ENCODE measurements at regions not wholly inside any gene's neighbourhood (a gene's known extent, or its start where the extent isn't known, plus 50 kb on each side); places are given as distances from the start of the nearest gene placed in this dataset.

DNA sequence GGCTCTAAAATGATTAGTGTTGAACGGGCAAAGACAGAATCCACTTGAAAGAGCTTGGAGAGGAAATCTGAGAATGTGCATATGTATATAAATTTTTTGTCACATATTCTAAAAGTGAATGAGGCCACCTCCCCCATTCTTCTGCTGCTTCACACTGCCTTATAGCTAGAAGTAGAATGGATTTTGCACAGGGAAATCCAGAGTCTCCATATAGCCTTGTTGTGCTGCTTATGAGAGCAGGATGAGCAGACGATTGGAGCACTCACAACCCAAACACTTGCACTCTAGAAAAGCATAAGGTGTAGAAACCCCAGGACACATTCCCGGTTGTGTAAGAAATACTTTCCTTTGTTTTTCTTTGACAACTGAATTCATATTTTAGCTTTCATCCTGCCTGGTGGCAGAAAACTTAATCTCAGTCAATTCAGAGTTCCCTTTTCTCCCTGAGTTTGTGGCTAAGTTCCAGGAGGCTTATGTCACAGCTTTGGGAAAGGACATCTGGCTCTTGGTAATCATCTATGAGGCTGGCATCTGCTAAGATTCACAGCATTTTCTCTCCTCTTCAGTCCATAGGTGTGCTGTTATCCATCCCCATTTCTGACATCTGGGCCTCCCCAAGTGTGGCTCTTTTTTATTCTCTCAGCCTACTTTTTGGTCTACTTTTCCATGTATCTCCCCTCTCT is 188.4 kb upstream of the PFN2 start:
- Mint-ChIP-seq H3K27me3 (ENCODE audit: low read depth) (no peaks in the 10 kb centered on the region), H3K27ac (no peak overlapping the region), H3K4me3 (no peak overlapping the region), H3K36me3 (ENCODE audit: insufficient read depth in 1 of 3, low read depth in 3 of 3) (peaks cover 0 to 1% (median 0%) of the 10 kb centered on the region in 3 experiments; a peak in 2 of 7 replicates), H3K9me3 (peaks cover 0 to 2% of the 10 kb centered on the region in 2 experiments), H3K4me1 (no peaks in the 10 kb centered on the region)
- no peak overlapping the region for H4K91ac ChIP-seq (ENCODE audit: insufficient read length, low read depth, low read length)
- no peak overlapping the region for H2BK20ac ChIP-seq (ENCODE audit: low read depth, low read length, poor library complexity, severe bottlenecking)
- WGBS (ENCODE audit: extremely low coverage, insufficient read length, low lambda C conversion rate), result no CpG with 5 or more reads among the region's 3 CpGs
- no peaks in the 10 kb centered on the region for H3K9me3 ChIP-seq (ENCODE audit: control insufficient read depth, low read depth, low read length)
- no peaks in the 10 kb centered on the region for H3K79me1 ChIP-seq (ENCODE audit: insufficient read depth, low read depth, low read length, poor library complexity, severe bottlenecking)
- no peak overlapping the region for H2BK15ac ChIP-seq (ENCODE audit: low read depth, low read length)
- H4K20me1 ChIP-seq (ENCODE audit: control insufficient read depth, insufficient read depth, insufficient read length), result no peaks in the 10 kb centered on the region
- no peaks in the 10 kb centered on the region for H3K23me2 ChIP-seq (ENCODE audit: insufficient read length, low read depth, low read length, poor library complexity, severe bottlenecking)
- H3K14ac ChIP-seq (ENCODE audit: insufficient read depth, low read length), result no peak overlapping the region
- no peak overlapping the region for H3K27ac ChIP-seq (ENCODE audit: insufficient read length, low read depth, low read length)
- H3K4me1 ChIP-seq (ENCODE audit: insufficient read depth, low read length), result 0 out of 2 replicates have a peak, but pooled peaks cover 1% of the 10 kb centered on the region
- H3K27me3 ChIP-seq (ENCODE audit: insufficient read depth, low read length), result no peaks in the 10 kb centered on the region
- H4K5ac ChIP-seq (ENCODE audit: insufficient read length, low read depth, low read length), result no peak overlapping the region
- no peaks in the 10 kb centered on the region for H3K79me2 ChIP-seq (ENCODE audit: insufficient read depth, low read length)
- TF ChIP-seq, protein P1, sequence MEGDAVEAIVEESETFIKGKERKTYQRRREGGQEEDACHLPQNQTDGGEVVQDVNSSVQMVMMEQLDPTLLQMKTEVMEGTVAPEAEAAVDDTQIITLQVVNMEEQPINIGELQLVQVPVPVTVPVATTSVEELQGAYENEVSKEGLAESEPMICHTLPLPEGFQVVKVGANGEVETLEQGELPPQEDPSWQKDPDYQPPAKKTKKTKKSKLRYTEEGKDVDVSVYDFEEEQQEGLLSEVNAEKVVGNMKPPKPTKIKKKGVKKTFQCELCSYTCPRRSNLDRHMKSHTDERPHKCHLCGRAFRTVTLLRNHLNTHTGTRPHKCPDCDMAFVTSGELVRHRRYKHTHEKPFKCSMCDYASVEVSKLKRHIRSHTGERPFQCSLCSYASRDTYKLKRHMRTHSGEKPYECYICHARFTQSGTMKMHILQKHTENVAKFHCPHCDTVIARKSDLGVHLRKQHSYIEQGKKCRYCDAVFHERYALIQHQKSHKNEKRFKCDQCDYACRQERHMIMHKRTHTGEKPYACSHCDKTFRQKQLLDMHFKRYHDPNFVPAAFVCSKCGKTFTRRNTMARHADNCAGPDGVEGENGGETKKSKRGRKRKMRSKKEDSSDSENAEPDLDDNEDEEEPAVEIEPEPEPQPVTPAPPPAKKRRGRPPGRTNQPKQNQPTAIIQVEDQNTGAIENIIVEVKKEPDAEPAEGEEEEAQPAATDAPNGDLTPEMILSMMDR (conservative IDR thresholded peaks at IDR 0.05), result no peak
- no peak overlapping the region for H3K56ac ChIP-seq (ENCODE audit: insufficient read length, low read depth, low read length)
- no peak overlapping the region for H3K23ac ChIP-seq (ENCODE audit: insufficient read length, low read depth, low read length)
- H2BK12ac ChIP-seq (ENCODE audit: insufficient read length, low read depth, low read length), result no peak overlapping the region
- no peak overlapping the region for H2BK5ac ChIP-seq (ENCODE audit: insufficient read length, low read length)
- H2AK5ac ChIP-seq (ENCODE audit: insufficient read length, low read length), result no peak overlapping the region
- no peak overlapping the region for H3K4me2 ChIP-seq (ENCODE audit: insufficient read depth, insufficient read length, low read length)
- H3K9ac ChIP-seq (ENCODE audit: extremely low read depth, insufficient read length, low read length), result no peak overlapping the region
- H3K4ac ChIP-seq (ENCODE audit: low read depth, low read length), result no peak overlapping the region
- no peak overlapping the region for H4K8ac ChIP-seq (replicated peaks; ENCODE audit: insufficient read length, low read depth, low read length)
- H2AFZ ChIP-seq (ENCODE audit: low read length), result no peak overlapping the region
- H2BK120ac ChIP-seq (ENCODE audit: low read depth, low read length, poor library complexity, severe bottlenecking), result no peak overlapping the region
- H3K18ac ChIP-seq (ENCODE audit: insufficient read length, low read depth, low read length), result no peak overlapping the region
- DNase-seq, result no peak
- no peak overlapping the region for H3T11ph ChIP-seq (ENCODE audit: low read length)
